ENCODE measurements at regions not wholly inside any gene's neighbourhood (a gene's known extent, or its start where the extent isn't known, plus 50 kb on each side); places are given as distances from the start of the nearest gene placed in this dataset.

DNA sequence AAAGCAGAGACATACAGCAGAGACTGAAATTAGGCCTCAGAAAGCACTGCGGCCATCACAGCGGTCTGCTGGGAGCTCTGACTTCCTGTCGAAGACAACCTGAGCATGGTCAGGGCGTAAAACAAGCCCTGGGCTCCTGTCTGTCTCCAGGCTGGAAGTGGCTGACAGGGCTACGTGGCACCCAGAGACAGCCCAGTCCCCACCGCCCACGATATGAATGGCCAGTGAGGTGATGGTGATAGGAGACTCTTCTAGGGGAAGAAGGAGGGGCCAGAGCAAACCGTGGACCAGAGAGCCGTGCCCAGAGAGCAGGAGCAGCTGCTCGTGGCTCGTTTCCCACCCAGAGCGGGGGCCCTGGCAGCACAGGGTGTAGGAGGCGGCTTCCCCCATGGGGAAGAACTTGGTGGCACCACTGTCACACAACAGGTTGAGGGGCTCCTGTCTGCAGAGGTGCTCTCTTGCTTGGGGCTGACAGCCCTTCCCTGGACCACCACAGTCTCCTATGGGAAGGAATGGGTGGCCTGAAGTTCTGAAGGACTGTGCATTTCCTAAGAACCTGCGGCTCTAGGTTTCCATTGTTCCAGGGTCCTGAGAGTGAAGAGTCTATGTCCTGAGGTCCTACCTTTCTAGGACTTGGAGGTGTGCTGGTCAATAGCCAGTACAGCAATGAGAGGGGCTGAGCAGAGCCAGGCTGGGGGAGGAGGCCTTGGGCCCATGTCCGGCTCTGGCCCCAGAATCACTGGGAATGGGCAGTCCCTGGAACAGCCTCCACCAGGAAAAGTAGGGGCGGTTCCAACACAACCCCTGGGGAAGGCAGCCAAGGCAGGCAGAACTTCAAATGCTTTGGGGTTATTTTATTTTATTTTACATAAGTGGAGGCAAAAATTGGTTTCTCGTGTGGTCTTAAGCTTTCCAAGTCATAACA, 56.4 kb downstream of the BARX1 start:
- Mint-ChIP-seq H3K4me1 (peaks cover 6 to 16% of the 10 kb centered on the region in 2 donors), H3K4me3 (no peak overlapping the region)
- intact Hi-C loops (cut with micrococcal nuclease) = no loop called here

DNA sequence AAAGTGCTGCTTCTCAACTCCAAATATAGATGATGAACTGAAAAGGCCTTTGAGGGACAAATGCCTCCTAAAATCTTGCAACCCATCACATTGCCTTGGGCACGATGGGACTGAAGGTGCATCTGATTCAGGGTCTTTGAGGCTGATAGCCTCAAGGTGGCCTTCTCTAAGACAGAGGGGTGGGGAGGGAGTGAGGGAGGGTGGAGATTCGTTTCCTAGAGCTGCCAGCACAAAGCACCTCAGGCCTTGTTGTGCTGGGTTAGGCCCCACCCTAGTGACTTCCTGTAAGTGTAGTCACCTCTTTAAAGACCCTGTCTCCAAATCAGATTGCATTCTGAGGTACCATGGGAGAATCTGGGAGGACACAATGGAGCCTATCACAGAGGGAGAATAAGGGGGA, 57.1 kb downstream of the BARX1 start:
- no peaks in the 10 kb centered on the region for H3K36me3 Mint-ChIP-seq
- Histone ChIP-seq H3K27ac (ENCODE audit: low read length) (no peak overlapping the region), H3K9me3 (ENCODE audit: control insufficient read depth, insufficient read depth, low read length) (no peaks in the 10 kb centered on the region), H3K27me3 (ENCODE audit: control insufficient read depth, insufficient read depth, low read length) (no peaks in the 10 kb centered on the region), H3K4me3 (ENCODE audit: low read length) (no peak overlapping the region), H3K4me1 (ENCODE audit: control insufficient read depth, insufficient read depth, low read length) (no peaks in the 10 kb centered on the region), H3K36me3 (ENCODE audit: control insufficient read depth, insufficient read depth, low read length) (no peaks in the 10 kb centered on the region)
- DNase-seq (peak in 1 of 2 donors; percentile 39), ATAC-seq (no peak)
- TF ChIP-seq, protein P1, sequence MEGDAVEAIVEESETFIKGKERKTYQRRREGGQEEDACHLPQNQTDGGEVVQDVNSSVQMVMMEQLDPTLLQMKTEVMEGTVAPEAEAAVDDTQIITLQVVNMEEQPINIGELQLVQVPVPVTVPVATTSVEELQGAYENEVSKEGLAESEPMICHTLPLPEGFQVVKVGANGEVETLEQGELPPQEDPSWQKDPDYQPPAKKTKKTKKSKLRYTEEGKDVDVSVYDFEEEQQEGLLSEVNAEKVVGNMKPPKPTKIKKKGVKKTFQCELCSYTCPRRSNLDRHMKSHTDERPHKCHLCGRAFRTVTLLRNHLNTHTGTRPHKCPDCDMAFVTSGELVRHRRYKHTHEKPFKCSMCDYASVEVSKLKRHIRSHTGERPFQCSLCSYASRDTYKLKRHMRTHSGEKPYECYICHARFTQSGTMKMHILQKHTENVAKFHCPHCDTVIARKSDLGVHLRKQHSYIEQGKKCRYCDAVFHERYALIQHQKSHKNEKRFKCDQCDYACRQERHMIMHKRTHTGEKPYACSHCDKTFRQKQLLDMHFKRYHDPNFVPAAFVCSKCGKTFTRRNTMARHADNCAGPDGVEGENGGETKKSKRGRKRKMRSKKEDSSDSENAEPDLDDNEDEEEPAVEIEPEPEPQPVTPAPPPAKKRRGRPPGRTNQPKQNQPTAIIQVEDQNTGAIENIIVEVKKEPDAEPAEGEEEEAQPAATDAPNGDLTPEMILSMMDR (IDR thresholded peaks at IDR 0.05) = no peak
- peaks cover 0 to 3% of the 10 kb centered on the region in 2 donors for H3K27me3 Mint-ChIP-seq (ENCODE audit: low read depth in 2 of 2)
- WGBS (ENCODE audit: insufficient coverage) = 63% methylated on average over 2 of the region's 2 CpGs
- H3K9me3 Mint-ChIP-seq = peaks cover 0 to under 1% of the 10 kb centered on the region in 2 donors
- H3K4me3 Mint-ChIP-seq = no peak overlapping the region
- H3K4me1 Mint-ChIP-seq = peaks cover 6 to 16% of the 10 kb centered on the region in 2 donors
- no peak overlapping the region for H3K27ac Mint-ChIP-seq
- intact Hi-C loops (cut with micrococcal nuclease) = no loop called here

More for the DNA sequence above, 56.4 kb downstream of the BARX1 start:
- WGBS (ENCODE audit: insufficient coverage) = 85% methylated on average over 17 of the region's 17 CpGs
- H3K9me3 Mint-ChIP-seq = no peaks in the 10 kb centered on the region
- H3K4me1 ChIP-seq (ENCODE audit: control insufficient read depth, insufficient read depth, low read length) = no peaks in the 10 kb centered on the region
- peaks cover 0 to 3% of the 10 kb centered on the region in 2 donors for H3K27me3 Mint-ChIP-seq (ENCODE audit: low read depth in 2 of 2)
- H3K27ac Mint-ChIP-seq = no peak overlapping the region
- no peak for ATAC-seq
- no peak overlapping the region for H3K4me3 ChIP-seq (ENCODE audit: low read length)
- H3K9me3 ChIP-seq (ENCODE audit: control insufficient read depth, insufficient read depth, low read length) = no peaks in the 10 kb centered on the region
- no peaks in the 10 kb centered on the region for H3K36me3 ChIP-seq (ENCODE audit: control insufficient read depth, insufficient read depth, low read length)
- H3K27me3 ChIP-seq (ENCODE audit: control insufficient read depth, insufficient read depth, low read length) = no peaks in the 10 kb centered on the region
- no peaks in the 10 kb centered on the region for H3K36me3 Mint-ChIP-seq
- peak in 1 of 2 donors; percentile 11 for DNase-seq
- TF ChIP-seq, protein P1 (IDR thresholded peaks at IDR 0.05) = no peak
- H3K27ac ChIP-seq (ENCODE audit: low read length) = no peak overlapping the region

DNA sequence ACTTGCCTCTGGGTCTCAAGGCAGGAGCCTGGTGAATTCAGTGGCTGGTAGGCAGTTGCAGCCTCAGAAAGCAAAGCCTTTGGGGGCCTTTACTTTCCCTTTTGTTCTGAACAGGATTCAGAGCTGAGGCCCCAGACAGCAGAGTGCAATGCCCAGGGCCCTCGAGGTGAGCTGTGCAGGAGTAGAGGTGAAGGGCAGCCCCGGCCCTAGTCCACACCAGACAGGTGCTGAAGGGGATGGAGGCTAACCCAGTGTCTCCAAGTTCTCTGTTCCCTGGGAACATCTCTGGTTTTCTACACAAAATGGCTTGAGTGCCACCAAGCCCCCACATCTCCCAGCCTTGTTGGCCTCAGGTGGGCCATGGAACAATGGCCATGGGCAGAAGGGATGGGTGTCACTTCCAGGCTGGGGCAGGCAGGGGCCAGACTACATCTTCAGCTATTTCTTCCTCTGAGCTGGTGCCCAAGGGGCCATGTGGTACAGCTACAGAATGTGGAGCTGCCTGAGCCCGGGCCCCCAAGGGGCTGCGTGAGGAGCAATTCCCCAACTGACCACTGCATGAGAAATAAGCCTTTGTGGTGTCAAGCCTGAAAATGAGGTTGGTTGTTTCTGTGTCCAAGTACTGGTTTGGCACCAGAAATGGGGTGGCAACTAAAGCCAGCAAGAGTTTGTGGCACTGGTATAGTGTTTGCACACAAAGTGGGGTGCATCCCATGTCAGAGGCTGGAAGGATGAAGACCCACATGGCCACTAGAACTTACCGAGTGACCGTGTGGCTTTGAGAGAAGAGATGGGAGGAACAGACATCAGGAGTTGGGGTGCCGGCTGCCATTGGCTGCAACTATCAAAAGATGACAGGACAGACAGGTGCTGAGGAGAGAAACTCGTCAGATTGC, 57.8 kb downstream of the BARX1 start:
- Histone ChIP-seq H3K36me3 (ENCODE audit: control insufficient read depth, insufficient read depth, low read length) (no peaks in the 10 kb centered on the region), H3K4me3 (ENCODE audit: low read length) (no peak overlapping the region), H3K27ac (ENCODE audit: low read length) (no peak overlapping the region), H3K9me3 (ENCODE audit: control insufficient read depth, insufficient read depth, low read length) (no peaks in the 10 kb centered on the region), H3K4me1 (ENCODE audit: control insufficient read depth, insufficient read depth, low read length) (no peaks in the 10 kb centered on the region), H3K27me3 (ENCODE audit: control insufficient read depth, insufficient read depth, low read length) (no peaks in the 10 kb centered on the region)
- Mint-ChIP-seq H3K27ac (no peak overlapping the region), H3K27me3 (ENCODE audit: low read depth in 2 of 2) (peaks cover 0 to 5% of the 10 kb centered on the region in 2 donors), H3K4me3 (no peak overlapping the region), H3K4me1 (peaks cover 6 to 16% of the 10 kb centered on the region in 2 donors), H3K36me3 (no peaks in the 10 kb centered on the region), H3K9me3 (peaks cover 0 to 5% of the 10 kb centered on the region in 2 donors)
- DNase-seq (no peak), ATAC-seq (no peak)
- WGBS (ENCODE audit: insufficient coverage) = 84% methylated on average over 8 of the region's 8 CpGs
- intact Hi-C loops (cut with micrococcal nuclease) = no loop called here
- TF ChIP-seq, protein P1 (IDR thresholded peaks at IDR 0.05) = no peak

Measured in natural killer cell (primary cell).